Activated CD4-positive, alpha-beta T cell treated with anti-CD3 and anti-CD28 coated beads, Interleukin-2, amount 50 U/mL, for 48 hours (primary cell): ENCODE measurements at regions not wholly inside any gene's neighbourhood (a gene's known extent, or its start where the extent isn't known, plus 50 kb on each side); places are given as distances from the start of the nearest gene placed in this dataset.

Experiments used
- DNase-seq, 2 experiments: peaks; one replicate each; pipeline ENCODE4 v3.0.0-alpha.2; 2020

DNA sequence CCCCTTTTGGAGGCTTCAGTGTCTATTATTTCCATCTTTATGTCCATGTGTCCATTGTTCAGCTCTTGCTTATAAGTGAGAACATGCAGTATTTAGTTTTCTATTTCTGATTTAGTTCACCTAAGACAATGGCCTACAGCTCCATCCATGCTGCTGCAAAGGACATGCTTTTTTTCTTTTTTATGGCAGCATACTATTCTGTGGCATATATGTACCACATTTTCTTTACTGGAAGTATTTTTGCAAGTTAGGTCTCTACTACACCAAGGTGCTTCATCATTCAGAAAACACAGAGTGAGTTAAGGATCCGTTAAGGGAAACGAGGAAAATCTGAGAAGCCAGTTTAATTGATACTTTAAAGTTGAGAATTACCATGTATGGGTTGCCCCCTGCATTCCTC lies 297.2 kb downstream of the CDCA7 start:
- DNase-seq: no peak

- DNase-seq: no peak
Measured at GRCh38 chr2:173652311-173652710, 297.6 kb downstream of the CDCA7 start.

- DNase-seq: no peak
Measured at GRCh38 chr2:173652767-173653431, 298.2 kb downstream of the CDCA7 start.

DNA sequence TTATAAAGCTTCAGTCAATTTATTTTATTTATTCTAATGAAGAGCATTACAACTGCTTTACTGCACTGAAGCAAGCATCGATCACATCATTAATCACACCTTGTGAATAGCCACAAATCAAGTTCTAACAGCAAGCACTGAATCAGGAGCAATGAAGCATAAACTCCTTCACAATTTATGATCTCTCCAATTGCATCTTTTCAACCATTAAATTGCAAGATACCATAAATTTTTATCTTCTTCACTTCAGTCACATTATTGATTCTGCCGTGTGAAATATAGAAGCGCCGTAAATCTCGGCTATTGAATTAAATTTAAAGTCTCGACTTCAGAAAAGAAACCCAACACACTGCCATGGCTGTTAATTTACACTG lies 298.7 kb downstream of the CDCA7 start:
- DNase-seq: no peak

DNA sequence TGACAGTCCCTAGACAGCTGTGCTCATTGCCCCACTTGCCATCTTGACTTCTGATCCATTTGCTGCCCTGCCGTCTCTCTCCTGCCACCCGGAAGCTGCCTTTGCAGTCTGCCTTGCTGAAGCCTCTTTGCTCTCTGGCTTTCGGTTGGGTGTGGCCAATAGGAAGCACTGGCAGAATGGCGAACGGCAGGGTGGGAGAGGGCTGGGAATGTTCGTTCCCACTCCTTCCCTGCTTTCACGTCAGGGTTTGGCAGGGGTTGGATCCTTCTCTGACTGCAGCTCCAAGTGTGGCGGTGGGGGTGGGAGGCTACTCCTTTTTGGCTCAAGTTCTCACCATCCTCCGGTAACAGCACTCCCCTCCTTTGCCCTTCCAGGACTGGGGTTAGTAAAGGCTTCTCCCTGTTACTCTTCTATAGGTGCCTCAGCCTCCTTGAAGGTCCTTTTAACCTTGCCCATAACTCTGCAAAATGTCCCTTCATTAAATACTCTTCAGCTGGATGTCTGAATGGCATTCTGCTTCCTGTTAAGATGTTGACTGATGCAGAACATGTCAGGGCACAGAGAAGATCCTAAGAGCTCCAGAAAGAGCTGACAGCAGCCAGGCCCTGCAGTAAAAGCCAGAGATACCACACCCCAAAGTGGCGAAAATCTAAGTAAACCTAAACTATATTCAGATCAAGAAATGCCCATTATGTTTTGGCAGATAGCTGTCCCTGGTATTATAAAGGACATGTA lies 299.7 kb downstream of the CDCA7 start:
- DNase-seq: no peak

- DNase-seq: no peak
Measured at GRCh38 chr2:173654896-173655265, 300.2 kb downstream of the CDCA7 start.

DNA sequence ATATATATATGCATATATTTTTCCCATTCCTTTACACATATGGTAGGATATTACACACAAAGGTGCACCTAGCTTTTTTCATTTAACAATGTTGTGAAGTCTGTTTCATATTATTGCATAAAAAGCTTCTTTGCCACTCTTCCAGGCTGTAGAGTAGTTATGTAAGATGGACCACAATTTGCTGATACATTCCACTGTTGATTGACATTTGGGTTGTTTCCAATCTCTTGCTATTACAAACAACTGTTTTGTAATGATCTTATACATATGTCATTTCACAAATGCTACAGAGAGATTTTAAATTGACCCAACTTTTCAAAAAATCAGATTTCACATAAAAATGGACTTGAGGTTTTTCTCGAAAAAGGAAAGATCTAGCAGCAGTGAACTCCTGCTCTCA lies 301.4 kb downstream of the CDCA7 start:
- no peak for DNase-seq

DNA sequence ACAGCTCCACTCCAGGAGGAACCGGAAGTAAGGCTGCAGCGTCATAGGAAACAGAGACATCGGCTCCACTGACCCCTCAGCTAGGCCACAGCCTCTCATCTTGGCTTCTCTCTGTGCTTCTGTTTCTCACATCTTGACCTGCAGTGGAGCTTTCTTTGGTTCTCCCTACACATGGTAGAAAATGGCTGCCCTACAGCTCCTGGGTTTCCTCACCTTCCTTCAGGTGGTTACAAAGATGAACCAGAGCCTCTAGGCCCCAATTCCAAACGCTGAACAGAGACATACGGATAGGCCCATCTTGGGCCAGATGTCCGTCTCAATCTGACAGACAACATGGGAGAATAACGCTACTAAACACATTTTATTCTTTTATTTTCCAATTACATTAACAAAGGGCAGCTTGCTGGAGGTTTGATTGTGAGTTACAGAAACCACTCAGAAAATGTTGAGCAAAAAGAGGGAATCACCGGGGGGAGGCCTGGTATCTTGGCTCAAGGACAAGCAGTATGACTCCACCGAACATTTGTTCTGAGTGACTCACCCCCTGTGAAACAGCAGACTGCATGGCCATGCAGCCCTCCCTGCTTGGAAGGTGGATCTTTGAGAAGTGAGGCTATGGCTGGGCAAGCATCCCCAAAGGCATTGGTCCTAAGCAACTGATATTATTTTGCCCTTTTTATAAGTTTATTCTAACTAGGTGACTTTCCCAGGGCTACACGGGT lies 303.5 kb downstream of the CDCA7 start:
- DNase-seq: no peak

GRCh38 chr2:173658946-173659371 lies 304.3 kb downstream of the CDCA7 start:
- DNase-seq: no peak

DNA sequence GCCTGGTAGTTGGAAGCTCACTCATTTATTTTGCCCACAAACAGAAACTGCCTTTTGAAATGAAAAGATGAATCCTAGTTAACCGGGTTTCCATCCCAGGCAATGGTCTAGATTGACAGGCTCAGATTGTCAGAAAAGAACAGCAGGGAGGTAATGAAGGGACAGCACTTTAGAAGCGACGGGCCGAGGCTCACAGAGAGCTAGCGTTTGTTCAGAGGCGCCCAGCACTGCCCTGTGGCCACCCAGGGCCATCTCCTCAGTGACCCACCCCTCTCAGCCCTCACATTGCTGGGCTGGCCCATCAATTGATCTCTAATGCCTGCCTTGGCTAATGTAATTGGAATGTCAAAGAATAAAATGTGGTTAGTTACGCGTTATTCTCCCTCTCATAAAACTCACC lies 304.8 kb downstream of the CDCA7 start:
- DNase-seq: no peak

- no peak for DNase-seq
Measured at GRCh38 chr2:173661586-173661985, 303.6 kb downstream of the SP3 start.

GRCh38 chr2:173663353-173663752 lies 301.8 kb downstream of the SP3 start:
- no peak for DNase-seq

DNA sequence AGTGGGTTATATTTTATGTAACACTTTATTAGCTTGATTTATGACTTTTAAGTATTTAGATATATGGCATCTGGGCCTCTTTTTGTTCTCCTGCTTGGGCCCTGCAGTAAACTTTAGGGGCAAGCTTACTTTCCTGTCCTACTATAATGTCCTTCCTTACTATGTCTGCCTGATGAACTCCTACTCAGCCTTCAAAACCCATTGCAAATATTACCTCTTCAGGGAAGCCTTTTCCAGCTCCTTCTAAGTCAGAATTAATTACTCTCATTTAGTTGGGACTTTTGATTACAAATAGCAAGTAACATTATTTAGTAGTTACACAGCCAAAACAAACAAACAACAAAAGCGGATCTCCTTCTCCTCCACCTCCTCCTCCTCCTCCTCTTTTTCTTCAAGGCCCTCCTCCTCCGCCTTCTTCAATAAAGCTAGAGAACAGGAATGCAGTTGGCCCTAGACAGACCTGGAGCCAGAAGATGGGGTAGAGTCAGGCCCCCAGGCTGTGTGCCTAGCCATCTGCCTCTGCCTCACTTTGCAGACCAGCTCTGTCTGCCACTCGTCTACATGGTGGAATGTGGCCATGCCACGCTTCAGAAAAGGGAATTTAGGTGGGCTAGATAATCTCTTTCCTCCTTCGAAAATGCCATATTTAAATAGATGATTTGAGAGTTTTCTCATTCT lies 301.2 kb downstream of the SP3 start:
- no peak for DNase-seq

- no peak for DNase-seq
Measured at GRCh38 chr2:173664513-173664910, 300.7 kb downstream of the SP3 start.

- DNase-seq: no peak
Measured at GRCh38 chr2:173666171-173666888, 298.8 kb downstream of the SP3 start.

- no peak for DNase-seq
Measured at GRCh38 chr2:173667014-173667413, 298.2 kb downstream of the SP3 start.

DNA sequence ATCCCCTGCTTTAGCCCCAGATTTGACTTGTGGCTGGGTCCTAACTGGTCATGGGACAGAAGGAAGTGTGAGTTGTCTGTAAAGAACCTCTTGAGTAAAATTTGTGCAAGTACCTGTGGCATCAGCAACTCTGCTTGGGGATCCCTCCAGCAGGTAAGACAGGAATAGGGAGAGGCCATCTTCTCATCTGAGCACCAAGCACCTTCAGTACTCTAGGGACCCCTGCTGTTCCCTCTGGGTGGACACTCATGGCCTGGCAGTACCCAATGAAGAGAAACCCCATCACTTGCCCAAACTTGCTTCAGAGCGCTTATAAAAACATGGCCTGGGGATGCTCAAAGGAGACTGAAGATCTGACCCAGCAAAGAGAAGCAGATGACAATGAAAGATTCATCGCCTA lies 297.8 kb downstream of the SP3 start:
- no peak for DNase-seq

DNA sequence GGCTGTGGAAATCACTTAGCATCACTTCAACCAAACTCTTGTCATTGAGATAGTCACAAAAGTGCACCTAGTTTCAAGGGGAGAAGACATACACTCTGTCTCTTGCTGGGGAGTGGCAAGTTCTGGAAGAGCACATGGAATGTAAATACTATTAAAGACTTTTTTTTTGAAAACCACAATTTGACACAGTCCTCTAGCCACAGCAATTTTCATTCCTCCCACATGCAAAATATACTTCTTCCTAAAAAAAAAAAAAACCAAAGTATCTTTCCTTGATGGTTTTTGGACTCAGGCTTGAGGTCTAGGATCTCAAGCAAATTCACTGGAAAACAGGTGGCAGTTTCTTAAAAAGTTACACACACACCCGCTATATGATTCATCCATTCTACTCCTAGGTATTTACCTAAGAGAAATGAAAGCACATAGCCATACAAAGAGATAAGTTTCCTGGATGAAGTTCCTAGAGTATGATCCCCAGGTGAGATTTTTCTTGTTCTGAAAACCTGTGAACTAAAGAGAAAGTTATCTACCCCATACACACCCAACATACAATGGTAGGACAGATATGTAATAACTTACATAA lies 295.8 kb downstream of the SP3 start:
- no peak for DNase-seq

GRCh38 chr2:173669888-173670287 lies 295.3 kb downstream of the SP3 start:
- DNase-seq: no peak

GRCh38 chr2:173672573-173673340 lies 292.4 kb downstream of the SP3 start:
- DNase-seq: no peak

GRCh38 chr2:173673640-173674039 lies 291.5 kb downstream of the SP3 start:
- no peak for DNase-seq

- no peak for DNase-seq
Measured at GRCh38 chr2:173676647-173677046, 288.5 kb downstream of the SP3 start.
